GM21619 (cell line): ENCODE measurements at regions not wholly inside any gene's neighbourhood (a gene's known extent, or its start where the extent isn't known, plus 50 kb on each side); places are given as distances from the start of the nearest gene placed in this dataset.

Source experiments
- ATAC-seq: cut with Tn5 transposase; IDR thresholded peaks from one replicate; pipeline ENCODE4 v1.9.1; 2021; ENCODE audit not compliant: unreplicated experiment

DNA sequence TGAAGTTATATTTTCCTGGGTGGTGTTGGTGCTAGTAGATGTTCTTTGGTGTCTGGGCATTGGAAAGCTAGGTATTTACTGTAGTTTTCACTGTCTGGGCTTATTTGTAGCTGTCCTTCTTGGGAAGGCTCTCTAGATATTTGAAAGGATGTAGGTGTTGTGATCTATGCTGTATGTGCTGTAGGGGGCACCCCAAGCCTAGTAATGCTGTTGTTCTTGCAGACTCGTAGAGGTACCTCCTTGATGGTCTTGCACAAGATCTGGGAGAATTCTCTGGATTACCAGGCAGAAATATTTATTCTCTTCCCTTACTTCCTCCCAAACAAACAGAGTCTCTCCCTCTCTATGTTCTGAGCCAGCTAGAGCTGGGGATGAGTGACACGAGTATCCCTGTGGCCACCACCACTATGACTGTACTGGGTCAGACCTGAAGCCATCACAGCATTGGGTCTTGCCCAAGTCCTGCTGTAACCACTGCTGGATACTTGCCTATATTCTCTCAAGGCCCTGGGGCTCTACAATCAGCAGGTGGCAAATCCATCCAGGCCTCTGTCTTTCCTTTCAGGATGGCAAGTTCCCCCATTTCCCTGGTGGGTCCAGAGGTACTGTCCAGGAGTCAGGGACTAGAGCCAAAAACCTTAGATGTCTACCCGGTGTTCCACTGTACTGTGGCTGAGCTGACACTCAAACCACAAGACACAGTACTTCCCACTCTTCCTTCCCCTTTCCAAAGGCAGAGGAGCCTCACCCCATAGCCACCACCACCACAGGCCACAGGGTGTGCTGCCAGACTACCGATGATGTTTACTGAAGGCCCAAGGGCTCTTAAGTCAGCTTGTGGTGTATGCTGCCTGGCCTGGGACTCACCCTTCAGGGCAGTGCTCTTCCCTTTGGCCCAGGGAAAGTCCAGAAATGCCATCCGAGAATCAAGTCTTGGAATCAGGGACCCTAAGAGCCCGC, 195.2 kb upstream of the DPPA4 start:
- no peak for ATAC-seq

DNA sequence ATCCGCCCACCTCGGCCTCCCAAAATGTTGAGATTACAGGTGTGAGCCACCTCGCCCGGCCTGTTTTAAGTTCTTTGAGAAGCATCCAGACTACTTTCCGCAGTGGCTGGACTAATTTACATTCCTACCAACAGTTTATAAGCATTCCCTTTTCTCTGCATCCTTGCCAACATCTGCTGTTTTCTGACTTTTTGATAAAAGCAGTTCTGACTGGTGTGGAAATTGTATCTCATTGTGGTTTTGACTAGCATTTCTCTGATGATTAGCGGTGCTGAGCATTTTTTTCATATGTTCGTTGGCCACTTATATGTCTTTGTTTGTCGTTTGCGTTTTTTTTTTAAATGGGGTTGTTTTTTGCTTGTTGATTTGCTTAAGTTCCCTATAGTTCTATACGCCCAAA, 208.4 kb upstream of the DPPA4 start:
- ATAC-seq, result no peak

DNA sequence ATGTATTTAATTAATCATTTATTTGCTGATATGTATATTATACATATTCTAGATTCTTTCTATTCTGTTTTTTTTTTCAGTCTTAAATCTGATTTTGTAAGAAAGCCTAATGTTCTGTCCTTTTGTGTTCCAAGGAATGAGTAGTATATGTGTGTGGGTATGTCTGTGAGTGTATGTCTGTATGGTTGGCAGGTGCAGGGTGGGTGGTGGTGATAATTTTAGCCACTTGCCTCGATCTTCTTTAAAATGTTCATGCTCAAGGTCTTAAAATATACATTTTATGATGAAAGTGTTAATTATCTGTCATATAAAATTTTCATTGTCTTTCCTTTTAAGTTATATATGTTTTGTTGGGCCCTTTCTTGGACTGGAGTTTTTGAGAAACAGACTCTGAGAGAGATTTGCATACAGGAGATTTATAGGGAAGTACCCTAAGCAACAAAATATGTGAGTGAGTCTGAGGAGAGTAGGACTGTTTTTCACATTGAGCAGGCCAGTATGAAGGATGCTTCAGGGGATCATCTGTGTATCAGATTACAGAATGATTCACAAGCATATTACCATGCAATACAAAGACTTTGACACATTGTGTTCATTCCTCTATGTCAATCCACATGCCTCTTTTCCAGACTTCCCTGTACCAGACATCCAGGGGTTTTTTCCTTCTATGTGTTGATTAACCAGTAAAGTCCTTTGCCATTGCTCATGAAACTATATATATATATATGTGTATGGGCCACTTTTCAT, 211.0 kb upstream of the DPPA4 start:
- ATAC-seq, result no peak

DNA sequence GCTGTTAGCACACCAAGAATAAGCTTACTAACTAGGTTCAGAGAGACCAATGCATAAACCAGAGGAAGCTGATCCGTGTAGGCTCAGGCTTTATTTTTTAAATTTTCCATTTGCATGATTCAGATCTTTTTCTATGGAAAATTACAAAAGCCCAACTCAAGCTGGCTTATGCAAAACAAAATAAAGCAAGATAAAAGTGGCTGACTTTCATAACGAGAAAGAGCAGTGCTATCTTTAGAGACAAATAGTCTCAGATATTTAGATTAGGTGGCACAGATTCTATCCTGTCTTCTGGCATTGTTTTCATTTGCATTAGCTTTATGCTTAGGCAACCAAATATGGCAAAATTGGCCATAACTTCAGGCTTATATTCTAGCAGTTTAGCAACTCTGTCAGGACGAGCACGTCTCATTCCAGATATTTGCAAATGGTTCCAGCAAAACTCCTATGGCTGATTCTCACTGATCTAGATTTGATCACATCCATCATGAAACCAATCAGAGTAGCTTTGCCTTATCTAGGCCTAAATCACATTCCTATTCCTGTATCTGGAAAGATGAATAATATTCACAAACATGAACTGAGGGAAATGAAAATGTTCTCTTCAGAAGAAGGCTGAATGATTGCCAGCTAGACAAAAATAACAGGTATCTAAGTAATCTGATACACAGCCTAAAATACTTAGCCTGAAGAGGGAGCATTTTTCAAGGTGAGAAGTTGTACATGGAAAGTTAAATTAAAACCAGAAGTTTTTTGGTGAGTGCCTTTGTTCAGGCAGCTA, 216.4 kb upstream of the DPPA4 start:
- no peak for ATAC-seq

DNA sequence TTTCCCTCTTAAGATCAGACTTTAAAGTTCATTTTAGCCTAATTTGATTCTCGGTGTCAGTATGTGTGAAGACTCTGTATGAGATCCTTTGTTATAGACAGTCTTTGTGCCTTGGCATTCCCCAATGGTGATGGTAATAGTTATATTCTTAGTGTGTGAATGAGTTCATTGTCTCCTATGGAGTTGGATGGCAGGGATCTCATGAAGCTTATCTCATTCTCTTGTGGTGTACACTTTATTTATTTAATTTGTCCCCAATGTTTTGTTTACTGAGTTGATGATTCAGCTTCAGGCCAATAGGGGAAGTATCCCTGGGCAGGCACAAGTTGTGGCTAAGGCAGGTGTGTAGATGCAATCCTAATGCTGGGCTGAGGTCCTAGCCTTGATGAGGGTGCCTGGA, 222.0 kb upstream of the DPPA4 start:
- no peak for ATAC-seq

DNA sequence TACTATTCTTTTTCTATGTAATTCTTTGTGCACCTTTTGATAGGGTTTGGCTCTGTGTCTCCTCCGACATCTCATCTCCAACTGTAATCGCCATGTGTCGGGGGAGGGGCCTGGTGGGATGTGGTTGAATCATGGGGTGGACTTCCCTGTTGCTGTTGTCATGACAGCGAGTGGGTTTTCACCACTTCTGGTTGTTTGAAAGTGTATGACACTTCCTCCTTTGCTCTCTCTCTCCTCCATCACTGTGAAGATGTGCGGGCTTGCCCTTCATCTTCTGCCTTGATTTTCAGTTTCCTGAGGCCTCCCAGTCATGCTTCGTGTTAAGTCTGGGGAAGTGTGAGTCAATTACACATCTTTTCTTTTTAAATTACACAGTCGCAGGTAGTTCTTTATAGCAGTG, 225.8 kb upstream of the DPPA4 start:
- no peak for ATAC-seq

DNA sequence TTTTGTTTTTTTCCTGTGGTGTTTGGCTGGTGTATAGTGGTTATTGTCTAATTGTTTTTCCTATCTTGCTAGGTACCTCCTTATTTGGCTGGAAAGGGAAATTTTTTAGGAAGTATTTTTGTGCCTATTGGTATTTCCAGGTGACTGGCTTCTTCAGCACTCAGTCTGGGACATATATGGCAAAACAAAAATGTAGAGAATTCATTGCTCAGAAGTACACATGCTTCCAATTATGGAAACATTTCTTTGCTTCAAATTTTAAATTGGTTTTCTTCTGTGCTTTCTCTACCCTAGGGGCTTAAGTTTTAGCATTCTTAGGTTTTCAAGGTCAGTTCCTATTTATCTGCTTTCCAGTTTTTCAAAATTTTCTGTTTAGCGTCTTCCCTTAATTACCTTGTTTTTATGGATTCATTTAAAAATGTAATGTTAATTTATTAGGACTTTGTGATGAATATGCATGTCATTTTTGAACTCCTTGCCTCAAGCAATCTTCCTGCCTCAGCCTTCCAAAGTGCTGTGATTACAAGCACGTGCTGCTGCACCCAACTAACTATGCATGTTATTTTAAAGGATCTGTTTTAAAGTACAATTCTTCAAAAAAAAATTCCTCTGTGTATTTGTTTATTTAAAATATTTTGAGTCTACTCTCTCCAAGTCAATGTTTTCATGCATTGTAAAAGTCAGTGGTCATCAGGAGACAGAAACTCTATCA, 231.9 kb upstream of the DPPA4 start:
- no peak for ATAC-seq

DNA sequence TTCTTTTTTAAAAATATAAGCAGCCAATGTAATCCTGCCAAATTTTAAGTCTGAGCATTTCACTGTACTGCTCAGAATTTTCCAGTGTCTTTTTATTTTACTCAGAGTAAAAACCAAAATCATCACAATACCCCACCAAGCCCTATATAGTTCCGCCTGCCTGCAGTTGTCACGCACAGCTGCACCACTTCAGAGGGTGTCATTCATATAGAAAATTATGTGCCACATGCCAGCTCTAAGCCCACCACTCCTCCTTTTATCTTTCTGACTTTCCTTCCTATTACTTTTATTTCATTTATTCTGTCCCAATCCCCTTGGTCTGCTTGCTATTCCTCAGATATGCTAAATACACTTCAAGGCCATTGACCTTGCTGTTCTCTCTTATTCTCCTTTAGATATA, 233.1 kb upstream of the DPPA4 start:
- ATAC-seq, result no peak

DNA sequence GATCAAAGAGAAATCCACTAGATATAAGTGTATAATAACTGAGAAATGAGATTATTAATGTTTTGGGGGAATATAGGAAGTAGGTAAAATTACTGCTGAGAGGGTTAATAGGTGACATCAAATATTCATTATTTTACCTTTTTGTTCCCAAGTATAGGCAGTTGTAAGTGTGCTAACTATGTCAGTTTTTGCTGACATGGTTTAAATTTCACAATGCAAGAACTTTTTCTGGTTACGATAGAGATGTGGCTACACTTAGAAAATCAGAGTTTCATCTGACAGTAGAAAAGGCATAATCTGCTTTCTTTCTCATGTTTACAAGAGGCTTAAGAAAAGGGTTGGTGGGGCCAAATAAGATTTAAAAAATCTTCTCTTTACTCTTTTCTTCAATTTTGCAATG, 235.0 kb upstream of the DPPA4 start:
- ATAC-seq, result no peak

DNA sequence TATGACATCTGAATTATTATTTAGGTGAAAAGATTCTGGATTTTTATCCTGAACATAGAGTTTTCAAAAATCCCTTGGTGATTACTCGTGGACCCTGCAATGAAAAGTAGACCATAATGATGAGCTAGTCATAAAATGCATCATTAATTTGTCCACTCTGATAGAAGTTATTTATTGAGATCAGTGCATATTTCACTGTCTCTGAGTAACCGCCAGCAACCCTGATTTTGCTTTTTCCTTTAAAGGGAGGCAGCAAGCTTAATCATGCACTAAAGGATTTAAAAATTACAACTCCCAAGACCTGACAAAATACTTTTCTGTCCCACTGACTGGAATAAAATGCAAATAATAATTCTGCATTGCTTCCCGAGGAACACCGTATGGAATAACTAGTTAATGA, 259.6 kb upstream of the DPPA4 start:
- no peak for ATAC-seq

DNA sequence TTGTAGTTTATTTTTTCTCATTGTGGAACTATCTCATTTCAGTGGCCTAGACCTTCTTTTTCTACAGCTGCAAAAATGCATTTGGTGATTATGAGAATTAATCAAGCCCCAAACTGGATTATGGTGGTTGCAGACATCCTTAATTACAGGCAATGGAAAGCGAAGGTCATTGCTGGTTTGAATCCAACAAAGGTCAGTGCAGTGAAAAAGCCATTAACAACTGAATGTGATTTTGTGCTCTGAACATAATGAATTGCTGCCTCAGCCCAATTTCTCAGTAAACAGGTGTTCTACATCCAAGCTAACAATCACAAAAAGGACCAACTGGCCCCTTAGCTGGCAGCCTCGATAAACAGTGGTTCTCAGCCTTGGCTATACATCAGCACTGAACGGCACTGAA, 260.1 kb upstream of the DPPA4 start:
- no peak for ATAC-seq

DNA sequence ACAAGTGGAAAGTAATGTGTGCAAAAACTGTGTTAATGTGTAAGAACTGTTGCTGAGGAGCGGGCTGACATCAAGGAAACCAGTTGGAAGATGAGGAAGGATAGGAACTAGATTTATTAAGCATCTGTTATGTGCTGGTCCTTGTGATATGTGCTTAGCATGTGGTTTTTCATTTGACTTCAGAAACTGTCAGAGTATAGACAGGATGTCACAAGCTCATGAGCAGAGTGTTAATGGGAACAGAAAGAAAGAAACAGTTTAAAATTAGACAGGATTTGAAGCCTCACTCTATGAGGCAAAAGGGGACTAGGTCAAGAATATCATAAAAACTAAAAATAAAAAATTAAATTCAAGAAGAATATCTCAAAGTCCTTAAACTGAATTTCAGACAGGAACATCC, 270.6 kb upstream of the DPPA4 start:
- ATAC-seq, result no peak

DNA sequence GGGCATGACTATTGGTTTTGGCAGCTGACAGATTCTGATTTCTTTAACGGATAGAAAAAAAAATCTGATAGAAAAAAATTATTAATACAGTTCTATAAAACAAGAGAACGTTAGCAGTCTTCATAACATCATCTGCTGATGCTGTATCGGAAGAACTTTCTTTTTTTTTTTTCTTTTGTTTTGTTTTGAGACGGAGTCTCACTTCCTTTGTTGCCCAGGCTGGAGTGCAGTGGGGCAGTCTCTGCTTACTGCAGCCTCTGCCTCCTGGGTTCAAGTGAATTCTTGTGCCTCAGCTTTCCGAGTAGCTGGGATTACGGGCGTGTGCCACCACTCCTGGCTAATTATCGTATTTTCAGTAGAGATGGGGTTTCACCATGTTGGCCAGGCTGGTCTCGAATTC, 271.2 kb upstream of the DPPA4 start:
- ATAC-seq, result no peak

DNA sequence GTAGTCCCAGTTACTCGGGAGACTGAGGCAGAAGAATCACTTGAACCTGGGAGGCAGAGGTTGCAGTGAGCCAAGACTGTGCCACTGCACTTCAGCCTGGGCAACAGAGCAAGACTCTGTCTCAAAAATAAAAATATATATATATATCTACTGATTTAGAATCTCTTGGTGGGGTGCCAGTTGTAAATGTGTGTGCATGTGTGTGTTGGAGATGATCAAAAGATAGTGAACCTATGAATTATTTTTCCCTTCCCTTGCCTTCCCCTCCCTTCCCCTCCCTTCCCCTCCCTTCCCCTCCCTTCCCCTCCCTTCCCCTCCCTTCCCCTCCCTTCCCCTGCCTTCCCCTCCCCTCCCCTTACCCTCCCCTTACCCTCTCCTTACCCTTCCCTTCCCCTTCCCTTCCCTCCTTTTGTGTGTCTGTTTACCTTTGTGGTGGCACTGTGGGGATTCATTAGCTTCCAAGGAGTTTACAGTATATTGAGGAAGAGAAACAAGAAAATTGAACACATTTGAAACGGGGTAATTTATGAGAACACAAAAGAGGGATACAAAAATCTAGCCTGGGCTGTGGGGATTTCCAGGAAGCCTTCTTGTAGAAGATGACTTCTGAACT, 281.5 kb upstream of the DPPA4 start:
- no peak for ATAC-seq

DNA sequence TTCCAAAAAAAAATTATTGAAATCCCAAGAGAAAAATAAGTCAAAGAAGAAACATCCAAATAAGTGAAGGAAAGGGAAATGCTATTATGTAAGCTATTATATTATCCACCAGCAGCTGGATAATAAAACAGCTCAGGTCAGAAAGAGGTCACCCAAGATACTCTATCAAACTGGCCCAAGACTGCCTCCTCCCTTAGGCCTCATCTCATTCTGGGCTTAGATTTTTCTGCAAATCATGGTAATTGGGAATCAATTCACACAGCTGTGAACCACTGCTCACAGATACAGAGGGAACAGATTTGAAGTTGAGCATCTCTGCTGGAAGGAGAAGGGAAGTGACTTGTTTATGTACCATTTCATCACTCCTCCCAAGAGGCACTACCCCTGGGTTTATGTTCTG, 294.6 kb upstream of the DPPA4 start:
- ATAC-seq, result no peak

DNA sequence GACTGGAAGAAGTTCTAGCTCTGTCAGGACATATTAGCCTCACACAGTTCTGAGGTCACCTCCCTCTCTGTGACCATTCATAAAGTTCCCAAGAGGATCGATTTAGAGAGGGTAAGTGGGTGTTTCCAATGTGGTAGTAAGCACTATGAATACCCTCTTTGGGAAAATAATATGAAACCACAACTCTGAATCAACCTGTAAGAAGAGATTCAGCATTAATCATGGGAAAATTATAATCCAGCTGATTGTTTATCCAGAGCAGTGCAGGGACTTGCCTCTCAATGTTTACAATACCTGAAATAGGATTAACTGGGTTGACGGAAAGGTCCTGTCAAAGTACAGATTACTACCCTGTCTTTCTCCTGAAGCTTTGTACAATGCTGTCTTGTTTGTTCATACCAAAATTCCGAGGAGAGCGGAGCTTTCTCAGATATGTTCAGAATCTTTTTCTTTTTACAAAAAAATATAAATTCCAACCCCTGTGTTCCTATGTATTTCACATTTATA, 302.9 kb upstream of the DPPA4 start:
- no peak for ATAC-seq

DNA sequence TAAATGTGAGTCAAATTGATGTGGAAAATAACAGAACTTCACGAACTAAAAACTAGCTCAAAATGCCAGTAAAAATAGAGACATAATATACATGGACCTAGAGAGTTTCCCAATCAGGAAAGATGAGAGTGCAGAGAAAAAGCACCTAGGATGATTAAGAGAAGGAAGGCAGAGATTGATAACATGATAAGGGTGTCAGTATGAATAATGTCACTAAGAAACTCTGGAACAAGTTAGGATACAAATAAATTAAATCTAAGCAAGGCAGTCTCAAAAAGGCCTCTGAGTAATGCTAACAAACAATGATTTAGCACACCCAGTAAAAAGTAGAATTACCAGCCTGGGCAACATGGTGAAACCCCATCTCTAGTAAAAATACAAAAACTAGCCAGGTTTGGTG, 304.7 kb upstream of the DPPA4 start:
- no peak for ATAC-seq

DNA sequence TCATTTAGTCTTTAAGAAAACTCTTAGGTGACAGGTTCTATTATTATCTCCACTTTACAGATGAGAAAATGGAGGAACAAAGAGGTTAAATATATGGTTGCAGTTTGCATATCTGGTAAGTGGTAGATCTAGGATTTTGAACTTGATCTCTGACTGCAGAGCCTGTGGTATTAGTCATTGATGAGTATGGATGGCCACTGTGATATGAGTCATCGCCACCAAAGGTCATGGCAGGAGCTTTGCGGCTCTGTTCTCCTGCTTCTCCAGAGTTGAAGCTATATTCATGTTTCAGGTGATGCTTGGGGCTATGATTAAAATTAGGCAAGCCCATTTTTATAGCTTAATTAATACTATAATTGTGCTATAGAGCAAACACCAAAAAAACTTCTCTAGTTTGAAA, 306.2 kb upstream of the DPPA4 start:
- ATAC-seq, result no peak

DNA sequence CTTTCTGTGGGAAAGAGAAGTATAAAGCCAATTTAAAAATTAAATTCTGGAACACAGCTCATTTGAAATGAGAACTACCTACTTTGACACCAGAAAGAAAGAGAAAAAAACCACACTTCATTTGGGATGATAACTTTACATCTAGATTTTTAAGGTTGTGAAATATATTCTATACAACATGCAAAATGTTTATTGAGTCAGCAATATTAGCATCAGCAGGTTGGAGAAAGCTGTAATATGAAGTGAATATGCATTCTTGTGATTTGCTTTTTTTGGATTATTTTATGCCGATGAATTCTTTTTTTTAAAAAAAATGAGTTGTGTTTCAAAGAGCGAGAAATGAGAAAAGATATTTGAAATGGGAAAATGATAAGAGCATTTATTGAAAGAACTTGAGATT, 307.0 kb upstream of the DPPA4 start:
- ATAC-seq, result no peak

DNA sequence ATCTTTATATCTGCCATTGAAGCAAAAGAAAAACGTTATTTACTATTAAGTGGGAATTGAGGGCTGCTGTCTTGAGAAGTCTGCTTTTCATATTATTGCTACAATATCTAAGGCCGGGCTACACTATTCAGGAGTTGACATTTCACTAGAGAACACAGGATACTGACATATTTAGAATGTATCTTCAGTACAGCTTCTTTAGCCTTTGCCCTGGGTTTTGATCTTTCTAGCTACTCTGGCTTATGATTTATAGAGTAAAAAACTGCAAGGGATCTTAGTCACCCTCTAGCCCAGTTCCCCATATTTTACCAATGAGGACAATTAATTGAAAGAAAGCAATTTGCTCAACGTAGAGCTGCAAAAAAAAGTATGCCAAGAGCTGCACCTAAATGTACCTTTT, 307.4 kb upstream of the DPPA4 start:
- ATAC-seq, result no peak
